NCI-H2107 treated with DMSO at 0.1 percent for 48 hours (cell line): ENCODE measurements at regions not wholly inside any gene's neighbourhood (a gene's known extent, or its start where the extent isn't known, plus 50 kb on each side); places are given as distances from the start of the nearest gene placed in this dataset.
"Not testable (repeated sequence)": the region's sequence is repeated elsewhere in the genome, so short reads cannot be mapped to it uniquely, and the experiment has no call there.

Experiments
- DNase-seq: peaks from one replicate; lab custom pipeline; 2025; ENCODE audit not compliant: unreplicated experiment; lab: John Stamatoyannopoulos, UW

- DNase-seq, result no peak
Measured at GRCh38 chr6:74070091-74070490, 374.1 kb downstream of the CD109 start.

GRCh38 chr6:74069089-74069581, 373.1 kb downstream of the CD109 start:
- DNase-seq, result no peak

- no peak for DNase-seq
Measured at GRCh38 chr6:74066168-74066871, 370.3 kb downstream of the CD109 start.

- no peak for DNase-seq
Measured at GRCh38 chr6:74065705-74066104, 369.7 kb downstream of the CD109 start.

- DNase-seq, result no peak
Measured at GRCh38 chr6:74063391-74063790, 367.4 kb downstream of the CD109 start.

- DNase-seq, result no peak
Measured at GRCh38 chr6:74061201-74061600, 365.2 kb downstream of the CD109 start.

- no peak for DNase-seq
Measured at GRCh38 chr6:74060354-74060753, 364.4 kb downstream of the CD109 start.

- DNase-seq, result no peak
Measured at GRCh38 chr6:74058606-74059005, 362.6 kb downstream of the CD109 start.

GRCh38 chr6:74057326-74057725, 361.3 kb downstream of the CD109 start:
- no peak for DNase-seq

GRCh38 chr6:74054190-74054589, 358.2 kb downstream of the CD109 start:
- no peak for DNase-seq

- no peak for DNase-seq
Measured at GRCh38 chr6:74050921-74051320, 354.9 kb downstream of the CD109 start.

- no peak for DNase-seq
Measured at GRCh38 chr6:74048387-74048786, 352.4 kb downstream of the CD109 start.

- no peak for DNase-seq
Measured at GRCh38 chr6:74044417-74045096, 348.6 kb downstream of the CD109 start.

GRCh38 chr6:74041420-74041819, 345.4 kb downstream of the CD109 start:
- DNase-seq, result no peak

GRCh38 chr6:74018825-74019224, 322.8 kb downstream of the CD109 start:
- no peak for DNase-seq

GRCh38 chr6:74015427-74015826, 319.4 kb downstream of the CD109 start:
- no peak for DNase-seq

GRCh38 chr6:74000666-74001490, 304.9 kb downstream of the CD109 start:
- no peak for DNase-seq

GRCh38 chr6:73990609-73991238, 294.7 kb downstream of the CD109 start:
- DNase-seq, result not testable (repeated sequence)

GRCh38 chr6:73989428-73989827, 293.4 kb downstream of the CD109 start:
- no peak for DNase-seq

- no peak for DNase-seq
Measured at GRCh38 chr6:73985891-73986290, 289.9 kb downstream of the CD109 start.

- no peak for DNase-seq
Measured at GRCh38 chr6:73984571-73985210, 288.7 kb downstream of the CD109 start.
